AG10803 (cell line): ENCODE measurements at regions not wholly inside any gene's neighbourhood (a gene's known extent, or its start where the extent isn't known, plus 50 kb on each side); places are given as distances from the start of the nearest gene placed in this dataset.

ENCODE experiments used
- DNase-seq: peaks from one replicate; pipeline ENCODE4 v3.0.0; 2010; ENCODE audit warnings: low read depth
- H3K4me3 ChIP-seq: 2 replicates; pipeline ENCODE4 v1.5.1; 2011; ENCODE audit warnings: mild to moderate bottlenecking, low read length, control low read depth
- TF ChIP-seq, protein P1 (sequence below): conservative IDR thresholded peaks from 2 replicates; pipeline ENCODE4 v1.5.1; 2011; ENCODE audit warnings: mild to moderate bottlenecking, low read length, control low read depth, inconsistent platforms

DNA sequence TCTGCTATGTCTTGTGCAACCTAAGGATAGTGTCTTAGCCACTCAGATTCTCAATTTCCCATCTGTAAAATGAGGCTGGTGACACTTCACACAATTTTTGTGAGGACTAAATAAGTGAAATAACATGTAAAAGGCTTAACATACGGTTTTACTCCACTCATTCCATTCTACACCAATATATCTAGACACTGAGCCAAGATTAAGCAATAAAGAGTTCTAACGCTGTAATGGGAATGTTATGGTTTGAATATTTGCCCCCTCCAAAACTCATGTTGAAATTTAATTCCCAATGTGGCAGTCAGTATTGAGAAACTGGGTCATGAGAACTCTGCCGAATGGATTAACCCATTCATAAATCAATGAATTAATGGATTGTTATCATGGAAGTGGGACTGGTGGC is 301.0 kb downstream of the HACE1 start:
- TF ChIP-seq, protein P1, sequence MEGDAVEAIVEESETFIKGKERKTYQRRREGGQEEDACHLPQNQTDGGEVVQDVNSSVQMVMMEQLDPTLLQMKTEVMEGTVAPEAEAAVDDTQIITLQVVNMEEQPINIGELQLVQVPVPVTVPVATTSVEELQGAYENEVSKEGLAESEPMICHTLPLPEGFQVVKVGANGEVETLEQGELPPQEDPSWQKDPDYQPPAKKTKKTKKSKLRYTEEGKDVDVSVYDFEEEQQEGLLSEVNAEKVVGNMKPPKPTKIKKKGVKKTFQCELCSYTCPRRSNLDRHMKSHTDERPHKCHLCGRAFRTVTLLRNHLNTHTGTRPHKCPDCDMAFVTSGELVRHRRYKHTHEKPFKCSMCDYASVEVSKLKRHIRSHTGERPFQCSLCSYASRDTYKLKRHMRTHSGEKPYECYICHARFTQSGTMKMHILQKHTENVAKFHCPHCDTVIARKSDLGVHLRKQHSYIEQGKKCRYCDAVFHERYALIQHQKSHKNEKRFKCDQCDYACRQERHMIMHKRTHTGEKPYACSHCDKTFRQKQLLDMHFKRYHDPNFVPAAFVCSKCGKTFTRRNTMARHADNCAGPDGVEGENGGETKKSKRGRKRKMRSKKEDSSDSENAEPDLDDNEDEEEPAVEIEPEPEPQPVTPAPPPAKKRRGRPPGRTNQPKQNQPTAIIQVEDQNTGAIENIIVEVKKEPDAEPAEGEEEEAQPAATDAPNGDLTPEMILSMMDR = no peak
- DNase-seq = peak; percentile 72
- H3K4me3 ChIP-seq = no peak overlapping the region

DNA sequence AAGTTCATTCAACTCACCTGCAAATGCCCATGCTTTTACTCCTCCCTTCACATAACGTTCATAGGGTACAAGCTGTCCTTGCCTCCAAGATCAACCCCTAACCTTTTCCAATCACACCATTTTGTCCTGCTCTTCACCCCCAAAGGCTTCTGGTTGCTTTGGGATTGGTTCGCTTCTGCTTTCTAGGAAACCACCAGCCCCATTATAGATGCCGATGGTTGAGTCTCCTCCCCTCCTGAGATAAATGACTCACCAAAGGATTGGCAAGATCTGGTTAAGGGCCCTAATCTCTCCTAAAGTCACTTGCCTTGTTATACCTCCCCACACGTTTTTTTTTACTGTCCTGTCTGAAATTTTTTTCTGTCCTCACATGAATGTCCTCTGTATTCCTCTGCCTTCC is 311.4 kb downstream of the HACE1 start:
- TF ChIP-seq, protein P1 = no peak
- no peak overlapping the region for H3K4me3 ChIP-seq
- DNase-seq = no peak

DNA sequence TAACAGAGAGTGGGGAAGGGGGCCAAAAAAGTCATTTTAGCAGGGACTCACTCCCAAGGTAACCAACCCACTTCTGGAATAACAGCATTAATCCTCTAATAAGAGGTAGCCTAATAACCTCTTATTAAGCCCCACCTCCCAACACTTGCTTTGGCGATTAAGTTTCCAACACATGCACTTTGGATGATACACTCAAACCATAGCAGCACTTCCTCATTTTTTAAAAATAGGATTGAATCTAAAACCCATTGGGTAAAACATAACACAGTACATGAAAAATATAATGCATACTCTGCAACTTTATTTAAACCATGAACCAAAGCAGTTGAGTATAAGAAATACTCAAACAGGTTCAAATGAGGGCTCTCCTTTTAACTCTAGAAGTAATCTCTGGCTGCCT is 318.3 kb downstream of the HACE1 start:
- no peak overlapping the region for H3K4me3 ChIP-seq
- TF ChIP-seq, protein P1 = no peak
- no peak for DNase-seq

DNA sequence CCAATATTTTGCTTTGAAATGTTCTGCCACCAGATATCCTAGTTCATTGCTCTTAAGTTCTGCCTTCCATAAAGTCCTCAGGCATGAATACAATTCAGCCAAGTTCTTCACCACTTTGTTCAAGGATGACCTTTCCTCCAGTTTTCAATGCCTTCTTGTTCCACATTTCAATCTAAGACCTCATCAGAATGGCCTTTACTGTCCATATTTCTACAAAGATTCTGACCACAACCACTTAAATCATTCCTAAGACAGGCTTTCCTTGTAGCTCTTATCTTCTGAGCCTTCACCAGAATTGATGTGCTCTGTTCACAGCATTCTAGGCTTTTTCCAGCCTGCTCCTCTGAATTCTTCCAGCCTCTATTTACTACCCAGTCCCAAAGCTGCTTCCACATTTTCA is 319.0 kb downstream of the HACE1 start:
- peak; percentile 72 for DNase-seq
- TF ChIP-seq, protein P1 = no peak
- H3K4me3 ChIP-seq = no peak overlapping the region

DNA sequence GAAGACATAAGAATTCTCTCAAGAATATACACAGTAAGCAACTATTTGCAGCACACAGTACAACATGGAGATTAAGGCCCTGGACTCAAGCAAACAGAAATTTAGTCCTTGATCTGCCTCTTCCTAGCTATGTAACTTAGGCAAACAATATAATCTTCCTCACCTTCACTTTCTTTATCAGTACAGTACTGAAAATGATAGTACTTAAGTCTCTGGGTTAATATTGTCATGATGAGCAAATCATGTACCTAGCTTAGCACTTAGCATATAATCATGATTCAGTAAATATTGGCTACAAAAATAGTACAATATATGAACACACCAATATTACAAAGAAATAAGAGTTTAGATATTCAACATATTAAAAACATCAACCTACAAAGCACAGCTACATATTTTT is 320.5 kb downstream of the HACE1 start:
- TF ChIP-seq, protein P1 = no peak
- H3K4me3 ChIP-seq = no peak overlapping the region
- DNase-seq = no peak

DNA sequence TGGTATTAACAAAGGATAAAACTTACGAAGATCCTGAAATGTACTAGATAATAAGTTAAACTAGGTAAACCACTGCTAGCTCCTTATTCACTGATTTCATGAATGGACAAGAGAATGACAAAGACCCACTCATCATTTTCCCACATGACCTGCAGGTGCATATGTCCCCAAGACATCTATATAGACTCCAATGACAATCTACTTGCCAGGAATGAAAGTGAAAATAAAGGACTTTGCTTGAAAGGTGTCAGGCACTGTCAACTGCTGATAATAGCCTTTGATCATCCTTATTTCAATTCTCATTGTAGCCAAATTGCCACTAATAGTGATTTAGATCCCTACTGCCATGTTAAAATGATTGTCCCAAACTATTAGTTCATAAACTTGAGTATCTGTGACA is 321.8 kb downstream of the HACE1 start:
- DNase-seq = no peak
- TF ChIP-seq, protein P1 = no peak
- no peak overlapping the region for H3K4me3 ChIP-seq

DNA sequence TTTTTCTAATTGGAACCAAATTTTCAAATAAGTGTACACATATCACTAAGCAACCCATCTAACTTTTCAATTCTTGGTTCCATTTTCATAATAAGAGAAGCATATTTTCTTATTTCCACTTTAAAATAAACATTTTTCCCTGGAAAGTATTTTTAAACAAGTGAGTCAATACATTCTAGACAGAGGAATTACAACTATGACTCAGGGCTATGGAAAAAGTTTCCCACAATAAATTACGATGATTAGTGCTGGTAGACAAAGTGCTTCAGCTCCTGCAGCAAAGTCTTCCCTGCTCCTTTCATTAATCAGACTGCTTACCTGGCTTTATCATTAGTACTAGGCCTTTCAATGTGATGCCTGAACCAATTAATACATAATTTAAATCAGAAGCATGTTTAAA is 322.5 kb downstream of the HACE1 start:
- no peak overlapping the region for H3K4me3 ChIP-seq
- DNase-seq = peak; percentile 56
- TF ChIP-seq, protein P1 = no peak
